GM12872 (cell line): ENCODE measurements at regions not wholly inside any gene's neighbourhood (a gene's known extent, or its start where the extent isn't known, plus 50 kb on each side); places are given as distances from the start of the nearest gene placed in this dataset.

Experiments used
- CTCF ChIP-seq: IDR thresholded peaks from 3 replicates; pipeline ENCODE4 v1.5.1; 2011; ENCODE audit warnings: low read depth, mild to moderate bottlenecking, low read length, moderate library complexity; ENCODE audit not compliant: insufficient read depth

GRCh38 chr4:106767991-106768390 lies 268.1 kb downstream of the DKK2 start:
- no peak for TF ChIP-seq CTCF

GRCh38 chr4:106766519-106766918 lies 269.6 kb downstream of the DKK2 start:
- TF ChIP-seq CTCF = no peak

- TF ChIP-seq CTCF = no peak
Measured at GRCh38 chr4:106764774-106765173, 271.3 kb downstream of the DKK2 start.

GRCh38 chr4:106762666-106763443 lies 273.3 kb downstream of the DKK2 start:
- TF ChIP-seq CTCF = no peak

GRCh38 chr4:106753426-106753825 lies 282.7 kb downstream of the DKK2 start:
- TF ChIP-seq CTCF = no peak

- TF ChIP-seq CTCF = no peak
Measured at GRCh38 chr4:106746451-106746850, 289.7 kb downstream of the DKK2 start.

GRCh38 chr4:106738121-106738520 lies 298.0 kb downstream of the DKK2 start:
- no peak for TF ChIP-seq CTCF
